HepG2 (cell line): ENCODE measurements at regions not wholly inside any gene's neighbourhood (a gene's known extent, or its start where the extent isn't known, plus 50 kb on each side); places are given as distances from the start of the nearest gene placed in this dataset.

Experiments
- ATAC-seq: fragments of 200-7000 bp; cut with Tn5 transposase; 3 replicates; pipeline ENCODE4 v1.9.1; 2020; ENCODE audit warnings: mild to moderate bottlenecking, moderate library complexity
- BruUV-seq: library from RNA; stranded (reverse); fragments of 400-500 nt; replicated peaks from 2 replicates; lab custom pipeline; 2021; lab: Mats Ljungman, UMichigan
- CTCF ChIA-PET: fragments of 300-600 bp; formaldehyde crosslinking; extraction: SDS; loops from one replicate; lab custom pipeline; 2021; ENCODE audit warnings: low total read pairs, inconsistent platforms, low intra/inter-chr PET ratio; lab: Yijun Ruan, JAX
- POLR2A ChIA-PET: fragments of 350-600 bp; sonication (Branson Sonifier 250); formaldehyde crosslinking; loops from one replicate; lab custom pipeline; 2020; ENCODE audit warnings: antibody characterized with exemption, inconsistent platforms; lab: Yijun Ruan, JAX
- DNase-seq: peaks from one replicate; pipeline ENCODE4 v3.0.0-alpha.2; 2015; ENCODE audit warnings: low spot score
- FAIRE-seq: peaks from 3 replicates; lab custom pipeline; 2011; peaks lifted over from hg19 to GRCh38; lab: Jason Lieb, UNC
- H2AFZ ChIP-seq: one replicate; pipeline ENCODE4 v1.6.1; 2011; ENCODE audit warnings: low read length, inconsistent platforms
- H3K27ac ChIP-seq: fragments of 300-600 bp; 3 replicates; pipeline ENCODE4 v1.8.0; 2011; ENCODE audit warnings: mixed run types, mild to moderate bottlenecking, mixed read lengths, low read length, inconsistent platforms; ENCODE audit not compliant: insufficient read depth; ENCODE audit errors: extremely low read length
- H3K27me3 ChIP-seq, 2 experiments: fragments of 200-600 bp in 1 of 2; 2 replicates in 1 of 2; 3 replicates in 1 of 2; pipeline versions ENCODE4 v1.6.0 to v1.8.0; 2011; ENCODE audit warnings: low read length in 2 of 2, mild to moderate bottlenecking in 2 of 2, moderate library complexity in 2 of 2, inconsistent platforms in 1 of 2; ENCODE audit not compliant: insufficient read depth in 2 of 2, control insufficient read depth in 1 of 2
- H3K36me3 ChIP-seq, 2 experiments: fragments of 200-600 bp in 1 of 2; replicated peaks in 1 of 2; 2 replicates in 1 of 2; 3 replicates in 1 of 2; pipeline versions ENCODE4 v1.5.1 to v1.8.0; 2011; ENCODE audit warnings: low read length in 2 of 2, inconsistent platforms in 1 of 2; ENCODE audit not compliant: insufficient read depth in 2 of 2, control insufficient read depth in 1 of 2
- H3K4me1 ChIP-seq: 2 replicates; pipeline ENCODE4 v1.5.1; 2012; ENCODE audit warnings: low read length, inconsistent platforms; ENCODE audit not compliant: insufficient read depth
- H3K4me2 ChIP-seq: 2 replicates; pipeline ENCODE4 v1.6.0; 2011; ENCODE audit warnings: low read depth, low read length, inconsistent platforms
- H3K4me3 ChIP-seq, 3 experiments: fragments of 200-600 bp in 1 of 3; sonication (generic), shearing (Covaris generic) in 1 of 3; replicated peaks in 1 of 3; 2 replicates each; pipeline ENCODE4 v1.5.1; 2011 to 2016; ENCODE audit warnings: low read length in 3 of 3, inconsistent platforms in 2 of 3, low read depth in 2 of 3, mild to moderate bottlenecking in 2 of 3, control low read depth in 1 of 3, mixed read lengths in 1 of 3; ENCODE audit not compliant: insufficient read depth in 1 of 3
- H3K79me2 ChIP-seq: one replicate; pipeline ENCODE4 v1.6.1; 2011; ENCODE audit warnings: low read length, inconsistent platforms; ENCODE audit not compliant: insufficient read depth
- H3K9ac ChIP-seq: 2 replicates; pipeline ENCODE4 v1.6.0; 2011; ENCODE audit warnings: mild to moderate bottlenecking, low read depth, low read length, inconsistent platforms; ENCODE audit not compliant: insufficient read depth
- H3K9me3 ChIP-seq: 2 replicates; pipeline ENCODE4 v1.5.1; 2012; ENCODE audit warnings: mild to moderate bottlenecking, low read length
- H4K20me1 ChIP-seq: 2 replicates; pipeline ENCODE4 v1.6.0; 2011; ENCODE audit warnings: inconsistent platforms, mild to moderate bottlenecking, low read length, moderate library complexity; ENCODE audit not compliant: insufficient read depth
- EHMT2 ChIP-seq: fragments of 200-600 bp; sonication (generic); IDR thresholded peaks from 2 replicates; pipeline ENCODE4 v1.7.0; 2017; ENCODE audit warnings: antibody characterized with exemption, low read depth, low read length, borderline replicate concordance
- HMG20B ChIP-seq: conservative IDR thresholded peaks from 2 replicates; pipeline ENCODE4 v1.6.1; 2016; ENCODE audit warnings: missing genetic modification reagents, missing compliant biosample characterization
- KAT7 ChIP-seq: IDR thresholded peaks from 2 replicates; pipeline ENCODE4 v1.6.1; 2018; ENCODE audit warnings: borderline replicate concordance, missing compliant biosample characterization
- SNRNP70 ChIP-seq: fragments of 200-400 bp; formaldehyde crosslinking; IDR thresholded peaks from 2 replicates; pipeline ENCODE4 v1.6.1; 2017; ENCODE audit warnings: mild to moderate bottlenecking, low read depth, low read length, moderate library complexity
- ZNF124 ChIP-seq: sonication (generic); formaldehyde crosslinking; IDR thresholded peaks from 2 replicates; pipeline ENCODE4 v1.4.0; 2020; ENCODE audit warnings: missing genetic modification reagents
- ZNF660 ChIP-seq: sonication (generic); formaldehyde crosslinking; IDR thresholded peaks from 2 replicates; pipeline ENCODE4 v1.5.1; 2020; ENCODE audit warnings: mild to moderate bottlenecking, low read depth, missing genetic modification reagents, borderline replicate concordance
- WGBS: methylation state at CpG from one replicate; pipeline ENCODE4 v1.1.6; 2017; ENCODE audit warnings: low lambda C conversion rate; 5-methylcytosine and 5-hydroxymethylcytosine counted together
- in situ Hi-C: cut with HindIII; loops from 2 replicates; pipeline ENCODE4 v1.10.0; 2017; ENCODE audit warnings: low pct_unique_long_range_greater_than_20kb; ENCODE audit not compliant: extremely low pct_ligation_motif_present
- intact Hi-C: fragments of 100-400 bp; cut with micrococcal nuclease; formaldehyde crosslinking; loops from one replicate; pipeline ENCODE4 v1.10.0; 2022; ENCODE audit not compliant: unreplicated experiment
- TF ChIP-seq, protein P1 (sequence below): sonication (generic); formaldehyde crosslinking; IDR thresholded peaks from 2 replicates; pipeline ENCODE4 v1.4.0; 2020; ENCODE audit warnings: mild to moderate bottlenecking, missing genetic modification reagents
- TF ChIP-seq, protein P2 (sequence below): sonication (generic); formaldehyde crosslinking; IDR thresholded peaks from 2 replicates; pipeline ENCODE4 v1.8.0; 2022; ENCODE audit warnings: mild to moderate bottlenecking, missing genetic modification reagents
- TF ChIP-seq, protein P3 (sequence below): sonication (generic); formaldehyde crosslinking; IDR thresholded peaks from 2 replicates; pipeline ENCODE4 v1.8.0; 2022; ENCODE audit warnings: missing genetic modification reagents, low read depth, mild to moderate bottlenecking, borderline replicate concordance
- TF ChIP-seq, protein P4 (sequence below): conservative IDR thresholded peaks from 2 replicates; pipeline ENCODE4 v1.6.1; 2018; ENCODE audit warnings: missing genetic modification reagents
- TF ChIP-seq, protein P5 (sequence below): sonication (generic); formaldehyde crosslinking; IDR thresholded peaks from 2 replicates; pipeline ENCODE4 v1.4.0; 2020; ENCODE audit warnings: low read depth, mild to moderate bottlenecking, missing genetic modification reagents

DNA sequence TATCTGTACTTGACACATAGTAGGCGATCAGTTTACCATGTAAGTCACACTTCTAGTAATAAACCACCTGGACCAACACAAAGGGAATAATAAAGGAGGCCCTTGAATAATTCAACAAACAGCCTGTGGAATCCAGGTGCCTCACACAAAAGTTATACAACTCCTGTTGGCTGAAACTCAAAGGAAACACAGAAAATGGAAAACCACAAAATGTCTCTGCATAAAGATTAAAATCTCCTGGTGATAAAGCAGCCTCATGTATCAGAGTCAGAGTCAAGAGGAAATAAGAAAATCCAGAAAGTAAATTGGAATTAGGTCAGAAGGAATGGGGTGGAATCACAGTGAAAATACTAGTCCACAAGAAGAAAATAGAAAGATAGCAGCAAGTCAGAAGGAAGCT lies 592.5 kb downstream of the NPHP4 start (continued):
- TF ChIP-seq EHMT2 = no peak
- no peak for TF ChIP-seq ZNF124 (CRISPR knock-in tag)
- TF ChIP-seq, protein P1, sequence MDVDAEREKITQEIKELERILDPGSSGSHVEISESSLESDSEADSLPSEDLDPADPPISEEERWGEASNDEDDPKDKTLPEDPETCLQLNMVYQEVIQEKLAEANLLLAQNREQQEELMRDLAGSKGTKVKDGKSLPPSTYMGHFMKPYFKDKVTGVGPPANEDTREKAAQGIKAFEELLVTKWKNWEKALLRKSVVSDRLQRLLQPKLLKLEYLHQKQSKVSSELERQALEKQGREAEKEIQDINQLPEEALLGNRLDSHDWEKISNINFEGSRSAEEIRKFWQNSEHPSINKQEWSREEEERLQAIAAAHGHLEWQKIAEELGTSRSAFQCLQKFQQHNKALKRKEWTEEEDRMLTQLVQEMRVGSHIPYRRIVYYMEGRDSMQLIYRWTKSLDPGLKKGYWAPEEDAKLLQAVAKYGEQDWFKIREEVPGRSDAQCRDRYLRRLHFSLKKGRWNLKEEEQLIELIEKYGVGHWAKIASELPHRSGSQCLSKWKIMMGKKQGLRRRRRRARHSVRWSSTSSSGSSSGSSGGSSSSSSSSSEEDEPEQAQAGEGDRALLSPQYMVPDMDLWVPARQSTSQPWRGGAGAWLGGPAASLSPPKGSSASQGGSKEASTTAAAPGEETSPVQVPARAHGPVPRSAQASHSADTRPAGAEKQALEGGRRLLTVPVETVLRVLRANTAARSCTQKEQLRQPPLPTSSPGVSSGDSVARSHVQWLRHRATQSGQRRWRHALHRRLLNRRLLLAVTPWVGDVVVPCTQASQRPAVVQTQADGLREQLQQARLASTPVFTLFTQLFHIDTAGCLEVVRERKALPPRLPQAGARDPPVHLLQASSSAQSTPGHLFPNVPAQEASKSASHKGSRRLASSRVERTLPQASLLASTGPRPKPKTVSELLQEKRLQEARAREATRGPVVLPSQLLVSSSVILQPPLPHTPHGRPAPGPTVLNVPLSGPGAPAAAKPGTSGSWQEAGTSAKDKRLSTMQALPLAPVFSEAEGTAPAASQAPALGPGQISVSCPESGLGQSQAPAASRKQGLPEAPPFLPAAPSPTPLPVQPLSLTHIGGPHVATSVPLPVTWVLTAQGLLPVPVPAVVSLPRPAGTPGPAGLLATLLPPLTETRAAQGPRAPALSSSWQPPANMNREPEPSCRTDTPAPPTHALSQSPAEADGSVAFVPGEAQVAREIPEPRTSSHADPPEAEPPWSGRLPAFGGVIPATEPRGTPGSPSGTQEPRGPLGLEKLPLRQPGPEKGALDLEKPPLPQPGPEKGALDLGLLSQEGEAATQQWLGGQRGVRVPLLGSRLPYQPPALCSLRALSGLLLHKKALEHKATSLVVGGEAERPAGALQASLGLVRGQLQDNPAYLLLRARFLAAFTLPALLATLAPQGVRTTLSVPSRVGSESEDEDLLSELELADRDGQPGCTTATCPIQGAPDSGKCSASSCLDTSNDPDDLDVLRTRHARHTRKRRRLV = no peak
- TF ChIP-seq SNRNP70 = no peak
- TF ChIP-seq, all 625 proteins: peak for 0

DNA sequence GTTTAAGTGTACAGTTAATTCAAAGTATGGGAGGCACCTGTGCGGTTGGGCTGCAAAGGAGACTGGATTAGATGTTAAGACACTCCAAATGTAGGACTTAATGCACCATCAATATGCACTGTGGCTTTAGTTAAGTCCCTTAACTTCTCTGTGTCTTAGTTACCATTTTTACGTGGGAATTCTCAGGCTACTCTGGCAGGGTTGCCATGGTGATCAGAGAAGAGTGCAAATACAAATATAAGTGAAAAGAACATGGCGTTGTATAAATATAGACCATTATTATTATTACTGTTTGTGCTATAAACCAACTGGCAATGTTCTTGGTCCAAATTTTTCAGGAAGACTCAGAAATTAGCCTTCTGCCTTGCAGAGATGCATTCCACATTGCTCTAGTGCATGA lies 595.6 kb downstream of the NPHP4 start:
- no peaks in the 10 kb centered on the region for H3K36me3 ChIP-seq
- FAIRE-seq = no peak
- 2% methylated on average over 3 of the region's 3 CpGs for WGBS
- H3K27ac ChIP-seq = no peak overlapping the region
- H3K27me3 ChIP-seq = peaks cover 0 to 7% of the 10 kb centered on the region in 2 experiments; a peak in 1 of 5 replicates
- H3K4me3 ChIP-seq = no peak overlapping the region
- TF ChIP-seq, protein P2, sequence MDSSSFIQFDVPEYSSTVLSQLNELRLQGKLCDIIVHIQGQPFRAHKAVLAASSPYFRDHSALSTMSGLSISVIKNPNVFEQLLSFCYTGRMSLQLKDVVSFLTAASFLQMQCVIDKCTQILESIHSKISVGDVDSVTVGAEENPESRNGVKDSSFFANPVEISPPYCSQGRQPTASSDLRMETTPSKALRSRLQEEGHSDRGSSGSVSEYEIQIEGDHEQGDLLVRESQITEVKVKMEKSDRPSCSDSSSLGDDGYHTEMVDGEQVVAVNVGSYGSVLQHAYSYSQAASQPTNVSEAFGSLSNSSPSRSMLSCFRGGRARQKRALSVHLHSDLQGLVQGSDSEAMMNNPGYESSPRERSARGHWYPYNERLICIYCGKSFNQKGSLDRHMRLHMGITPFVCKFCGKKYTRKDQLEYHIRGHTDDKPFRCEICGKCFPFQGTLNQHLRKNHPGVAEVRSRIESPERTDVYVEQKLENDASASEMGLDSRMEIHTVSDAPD (CRISPR knock-in tag) = no peak
- TF ChIP-seq, protein P3, sequence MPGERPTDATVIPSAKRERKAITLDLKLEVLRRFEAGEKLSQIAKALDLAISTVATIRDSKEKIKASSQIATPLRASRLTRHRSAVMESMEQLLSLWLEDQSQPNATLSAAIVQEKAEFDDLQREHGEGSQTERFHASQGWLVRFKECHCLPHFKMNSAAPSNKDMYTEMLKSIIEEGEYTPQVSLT (CRISPR knock-in tag) = no peak
- TF ChIP-seq, protein P4, sequence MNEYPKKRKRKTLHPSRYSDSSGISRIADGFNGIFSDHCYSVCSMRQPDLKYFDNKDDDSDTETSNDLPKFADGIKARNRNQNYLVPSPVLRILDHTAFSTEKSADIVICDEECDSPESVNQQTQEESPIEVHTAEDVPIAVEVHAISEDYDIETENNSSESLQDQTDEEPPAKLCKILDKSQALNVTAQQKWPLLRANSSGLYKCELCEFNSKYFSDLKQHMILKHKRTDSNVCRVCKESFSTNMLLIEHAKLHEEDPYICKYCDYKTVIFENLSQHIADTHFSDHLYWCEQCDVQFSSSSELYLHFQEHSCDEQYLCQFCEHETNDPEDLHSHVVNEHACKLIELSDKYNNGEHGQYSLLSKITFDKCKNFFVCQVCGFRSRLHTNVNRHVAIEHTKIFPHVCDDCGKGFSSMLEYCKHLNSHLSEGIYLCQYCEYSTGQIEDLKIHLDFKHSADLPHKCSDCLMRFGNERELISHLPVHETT (CRISPR knock-in tag) = no peak
- no peak for TF ChIP-seq HMG20B
- no peak for TF ChIP-seq KAT7 (CRISPR knock-in tag)
- TF ChIP-seq, protein P5, sequence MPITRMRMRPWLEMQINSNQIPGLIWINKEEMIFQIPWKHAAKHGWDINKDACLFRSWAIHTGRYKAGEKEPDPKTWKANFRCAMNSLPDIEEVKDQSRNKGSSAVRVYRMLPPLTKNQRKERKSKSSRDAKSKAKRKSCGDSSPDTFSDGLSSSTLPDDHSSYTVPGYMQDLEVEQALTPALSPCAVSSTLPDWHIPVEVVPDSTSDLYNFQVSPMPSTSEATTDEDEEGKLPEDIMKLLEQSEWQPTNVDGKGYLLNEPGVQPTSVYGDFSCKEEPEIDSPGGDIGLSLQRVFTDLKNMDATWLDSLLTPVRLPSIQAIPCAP (CRISPR knock-in tag) = no peak
- TF ChIP-seq ZNF660 (CRISPR knock-in tag) = no peak
- CTCF ChIA-PET = no interaction called here
- POLR2A ChIA-PET = no interaction called here
- intact Hi-C loops (no loop called here), in situ Hi-C loops (no loop called here)
- H2AFZ ChIP-seq = no peak overlapping the region
- H3K79me2 ChIP-seq = no peaks in the 10 kb centered on the region
- ATAC-seq = no peak
- H3K4me2 ChIP-seq = no peak overlapping the region
- peaks cover 18% of the 10 kb centered on the region; the same call in 1 of the 2 replicates for H3K9me3 ChIP-seq
- H3K9ac ChIP-seq = no peak overlapping the region
- no peaks in the 10 kb centered on the region for H4K20me1 ChIP-seq
- no peak for DNase-seq
- no TSS peak for BruUV-seq
- no peaks in the 10 kb centered on the region for H3K4me1 ChIP-seq
